ENCODE measurements at regions not wholly inside any gene's neighbourhood (a gene's known extent, or its start where the extent isn't known, plus 50 kb on each side); places are given as distances from the start of the nearest gene placed in this dataset.
A peak's percentile ranks its signal among the peaks of the same experiment; 100 is the strongest.

GRCh38 chr6:41446907-41447545 lies 99.2 kb upstream of the FOXP4 start:
- Mint-ChIP-seq H3K27ac (no peak overlapping the region), H3K27me3 (peaks cover 8 to 44% (median 24%) of the 10 kb centered on the region in 3 donors)
- no peak for ATAC-seq (ENCODE audit: low read depth in 2 of 2)

GRCh38 chr6:41448256-41448655 lies 97.9 kb upstream of the FOXP4 start:
- no peaks in the 10 kb centered on the region for H3K36me3 Mint-ChIP-seq
- H3K9me3 Mint-ChIP-seq = no peaks in the 10 kb centered on the region
- ATAC-seq (ENCODE audit: low read depth in 2 of 2) (no peak), DNase-seq (no peak)
- H3K27me3 Mint-ChIP-seq = peaks cover 8 to 36% (median 23%) of the 10 kb centered on the region in 3 donors
- H3K4me3 Mint-ChIP-seq = peak overlapping the region in 1 of 8 donors; percentile 37
- no peak overlapping the region for H3K27ac Mint-ChIP-seq
- H3K4me1 Mint-ChIP-seq = peaks cover 0 to 10% (median 4%) of the 10 kb centered on the region in 3 donors

More at GRCh38 chr6:41446907-41447545, 99.2 kb upstream of the FOXP4 start:
- Mint-ChIP-seq H3K9me3 (no peaks in the 10 kb centered on the region), H3K4me3 (no peak overlapping the region), H3K4me1 (peaks cover 4 to 15% (median 6%) of the 10 kb centered on the region in 3 donors), H3K36me3 (no peaks in the 10 kb centered on the region)
- no peak for DNase-seq

GRCh38 chr6:41449399-41450245 lies 96.6 kb upstream of the FOXP4 start:
- Mint-ChIP-seq H3K36me3 (no peaks in the 10 kb centered on the region), H3K4me3 (no peak overlapping the region), H3K27me3 (peaks cover 1 to 22% (median 9%) of the 10 kb centered on the region in 3 donors), H3K27ac (peak overlapping the region in 1 of 6 donors; percentile 79), H3K4me1 (peaks cover 0 to 2% (median 0%) of the 10 kb centered on the region in 3 donors), H3K9me3 (no peaks in the 10 kb centered on the region)
- ATAC-seq (ENCODE audit: low read depth in 2 of 2) = no peak
- no peak for DNase-seq

GRCh38 chr6:41450581-41450980 lies 95.6 kb upstream of the FOXP4 start:
- ATAC-seq (ENCODE audit: low read depth in 2 of 2) = no peak

GRCh38 chr6:41451039-41451438 lies 95.1 kb upstream of the FOXP4 start:
- Mint-ChIP-seq H3K27ac (no peak overlapping the region), H3K27me3 (peaks cover under 1 to 15% (median 5%) of the 10 kb centered on the region in 3 donors), H3K4me1 (peaks cover 0 to 2% (median 0%) of the 10 kb centered on the region in 3 donors), H3K4me3 (no peak overlapping the region), H3K9me3 (no peaks in the 10 kb centered on the region), H3K36me3 (no peaks in the 10 kb centered on the region)
- DNase-seq (no peak), ATAC-seq (ENCODE audit: low read depth in 2 of 2) (no peak)

More at GRCh38 chr6:41450581-41450980, 95.6 kb upstream of the FOXP4 start:
- Mint-ChIP-seq H3K27me3 (peaks cover 0 to 14% (median 4%) of the 10 kb centered on the region in 3 donors), H3K36me3 (no peaks in the 10 kb centered on the region), H3K4me1 (peaks cover 0 to 2% (median 0%) of the 10 kb centered on the region in 3 donors), H3K27ac (peak overlapping the region in 1 of 6 donors; percentile 58), H3K4me3 (no peak overlapping the region), H3K9me3 (no peaks in the 10 kb centered on the region)
- DNase-seq = no peak

- H3K27me3 Mint-ChIP-seq = peaks cover 6 to 21% (median 10%) of the 10 kb centered on the region in 3 donors
- H3K9me3 Mint-ChIP-seq = no peaks in the 10 kb centered on the region
- no peaks in the 10 kb centered on the region for H3K36me3 Mint-ChIP-seq
- peak overlapping the region in 1 of 6 donors; percentile 15 for H3K27ac Mint-ChIP-seq
- H3K4me3 Mint-ChIP-seq = no peak overlapping the region
- ATAC-seq (ENCODE audit: low read depth in 2 of 2) (no peak), DNase-seq (no peak)
- H3K4me1 Mint-ChIP-seq = peaks cover 0 to 5% (median 5%) of the 10 kb centered on the region in 3 donors
These were observed 94.5 kb upstream of the FOXP4 start for GRCh38 chr6:41451515-41452163.

GRCh38 chr6:41452763-41453162 lies 93.4 kb upstream of the FOXP4 start:
- H3K4me3 Mint-ChIP-seq = no peak overlapping the region
- no peaks in the 10 kb centered on the region for H3K9me3 Mint-ChIP-seq
- H3K4me1 Mint-ChIP-seq = peaks cover 0 to 6% (median 3%) of the 10 kb centered on the region in 3 donors
- ATAC-seq (ENCODE audit: low read depth in 2 of 2) (no peak), DNase-seq (no peak)
- no peaks in the 10 kb centered on the region for H3K36me3 Mint-ChIP-seq
- H3K27ac Mint-ChIP-seq = no peak overlapping the region
- peaks cover 10 to 17% (median 14%) of the 10 kb centered on the region in 3 donors for H3K27me3 Mint-ChIP-seq

GRCh38 chr6:41453244-41453643 lies 92.9 kb upstream of the FOXP4 start:
- no peak for DNase-seq
- no peak for ATAC-seq (ENCODE audit: low read depth in 2 of 2)
- Mint-ChIP-seq H3K27ac (peak overlapping the region in 1 of 6 donors; percentile 25), H3K9me3 (no peaks in the 10 kb centered on the region), H3K4me3 (no peak overlapping the region), H3K27me3 (peaks cover 14 to 18% (median 14%) of the 10 kb centered on the region in 3 donors), H3K36me3 (no peaks in the 10 kb centered on the region), H3K4me1 (peaks cover 0 to 6% (median 3%) of the 10 kb centered on the region in 3 donors)

- ATAC-seq (ENCODE audit: low read depth in 2 of 2) = no peak
- no peak for DNase-seq
- Mint-ChIP-seq H3K27me3 (peaks cover 14 to 20% (median 20%) of the 10 kb centered on the region in 3 donors), H3K36me3 (no peaks in the 10 kb centered on the region), H3K4me1 (peaks cover 0 to 6% (median 3%) of the 10 kb centered on the region in 3 donors), H3K4me3 (no peak overlapping the region), H3K27ac (no peak overlapping the region), H3K9me3 (no peaks in the 10 kb centered on the region)
These were observed 91.9 kb upstream of the FOXP4 start for GRCh38 chr6:41454189-41454789.

- Mint-ChIP-seq H3K27me3 (peaks cover 14 to 28% (median 20%) of the 10 kb centered on the region in 3 donors), H3K4me3 (no peak overlapping the region), H3K36me3 (no peaks in the 10 kb centered on the region), H3K27ac (peak overlapping the region in 1 of 6 donors; percentile 27), H3K9me3 (peaks cover 0 to under 1% (median 0%) of the 10 kb centered on the region in 7 donors), H3K4me1 (peaks cover 0 to 6% (median 3%) of the 10 kb centered on the region in 3 donors)
- ATAC-seq (ENCODE audit: low read depth in 2 of 2) (no peak), DNase-seq (no peak)
These were observed 90.8 kb upstream of the FOXP4 start for GRCh38 chr6:41455410-41455809.

GRCh38 chr6:41455818-41456217 lies 90.4 kb upstream of the FOXP4 start:
- H3K27me3 Mint-ChIP-seq = peaks cover 14 to 30% (median 20%) of the 10 kb centered on the region in 3 donors
- DNase-seq = no peak

GRCh38 chr6:41457303-41457670 lies 88.9 kb upstream of the FOXP4 start:
- Mint-ChIP-seq H3K4me1 (peaks cover 0 to 6% (median 3%) of the 10 kb centered on the region in 3 donors), H3K27me3 (peaks cover 20 to 35% (median 20%) of the 10 kb centered on the region in 3 donors), H3K9me3 (peaks cover 0 to 1% (median 0%) of the 10 kb centered on the region in 7 donors), H3K36me3 (no peaks in the 10 kb centered on the region), H3K4me3 (no peak overlapping the region), H3K27ac (no peak overlapping the region)
- ATAC-seq (ENCODE audit: low read depth in 2 of 2) = no peak
- no peak for DNase-seq

More at GRCh38 chr6:41455818-41456217, 90.4 kb upstream of the FOXP4 start:
- Mint-ChIP-seq H3K27ac (peak overlapping the region in 2 of 6 donors; percentile 27 to 40), H3K9me3 (peaks cover 0 to 1% (median 0%) of the 10 kb centered on the region in 7 donors), H3K4me3 (no peak overlapping the region), H3K36me3 (no peaks in the 10 kb centered on the region), H3K4me1 (peaks cover 0 to 6% (median 3%) of the 10 kb centered on the region in 3 donors)
- no peak for ATAC-seq (ENCODE audit: low read depth in 2 of 2)

GRCh38 chr6:41459738-41460137 lies 86.4 kb upstream of the FOXP4 start:
- Mint-ChIP-seq H3K4me3 (no peak overlapping the region), H3K27me3 (peaks cover 27 to 48% (median 33%) of the 10 kb centered on the region in 3 donors), H3K9me3 (peaks cover 0 to 1% (median 0%) of the 10 kb centered on the region in 7 donors), H3K36me3 (no peaks in the 10 kb centered on the region), H3K27ac (no peak overlapping the region), H3K4me1 (peaks cover 11 to 17% (median 16%) of the 10 kb centered on the region in 3 donors)
- ATAC-seq (ENCODE audit: low read depth in 2 of 2) = no peak
- no peak for DNase-seq

Data from naive B cell (primary cell).